ENCODE measurements at regions not wholly inside any gene's neighbourhood (a gene's known extent, or its start where the extent isn't known, plus 50 kb on each side); places are given as distances from the start of the nearest gene placed in this dataset.

GRCh38 chr1:60994828-60995492 lies 87.4 kb upstream of the NFIA start:
- Histone ChIP-seq H3K4me3 (ENCODE audit: insufficient read depth, low read depth, low read length) (no peak overlapping the region), H3K27me3 (ENCODE audit: control insufficient read depth, insufficient read depth, low read length) (no peaks in the 10 kb centered on the region), H3K36me3 (replicated peaks; ENCODE audit: control insufficient read depth, insufficient read depth, low read length) (no peaks in the 10 kb centered on the region)
- no peak for DNase-seq

- Histone ChIP-seq H3K27me3 (ENCODE audit: control insufficient read depth, insufficient read depth, low read length) (no peaks in the 10 kb centered on the region), H3K36me3 (replicated peaks; ENCODE audit: control insufficient read depth, insufficient read depth, low read length) (no peaks in the 10 kb centered on the region), H3K4me3 (ENCODE audit: insufficient read depth, low read depth, low read length) (no peak overlapping the region)
- DNase-seq: no peak
Measured at GRCh38 chr1:60994369-60994768, 88.0 kb upstream of the NFIA start.

GRCh38 chr1:60992165-60992564 lies 90.2 kb upstream of the NFIA start:
- no peak for DNase-seq
- Histone ChIP-seq H3K36me3 (replicated peaks; ENCODE audit: control insufficient read depth, insufficient read depth, low read length) (no peaks in the 10 kb centered on the region), H3K4me3 (ENCODE audit: insufficient read depth, low read depth, low read length) (no peak overlapping the region), H3K27me3 (ENCODE audit: control insufficient read depth, insufficient read depth, low read length) (no peaks in the 10 kb centered on the region)

- DNase-seq: no peak
- H3K36me3 ChIP-seq (replicated peaks; ENCODE audit: control insufficient read depth, insufficient read depth, low read length): no peaks in the 10 kb centered on the region
- H3K4me3 ChIP-seq (ENCODE audit: insufficient read depth, low read depth, low read length): no peak overlapping the region
- H3K27me3 ChIP-seq (ENCODE audit: control insufficient read depth, insufficient read depth, low read length): no peaks in the 10 kb centered on the region
Measured at GRCh38 chr1:60990714-60991090, 91.7 kb upstream of the NFIA start.

- DNase-seq: no peak
- Histone ChIP-seq H3K4me3 (ENCODE audit: insufficient read depth, low read depth, low read length) (no peak overlapping the region), H3K27me3 (ENCODE audit: control insufficient read depth, insufficient read depth, low read length) (no peaks in the 10 kb centered on the region), H3K36me3 (replicated peaks; ENCODE audit: control insufficient read depth, insufficient read depth, low read length) (no peaks in the 10 kb centered on the region)
Measured at GRCh38 chr1:60989749-60990713, 92.3 kb upstream of the NFIA start.

- Histone ChIP-seq H3K36me3 (replicated peaks; ENCODE audit: control insufficient read depth, insufficient read depth, low read length) (no peaks in the 10 kb centered on the region), H3K27me3 (ENCODE audit: control insufficient read depth, insufficient read depth, low read length) (no peaks in the 10 kb centered on the region), H3K4me3 (ENCODE audit: insufficient read depth, low read depth, low read length) (no peak overlapping the region)
- no peak for DNase-seq
Measured at GRCh38 chr1:60988891-60989290, 93.5 kb upstream of the NFIA start.

- Histone ChIP-seq H3K4me3 (ENCODE audit: insufficient read depth, low read depth, low read length) (no peak overlapping the region), H3K27me3 (ENCODE audit: control insufficient read depth, insufficient read depth, low read length) (no peaks in the 10 kb centered on the region), H3K36me3 (replicated peaks; ENCODE audit: control insufficient read depth, insufficient read depth, low read length) (no peaks in the 10 kb centered on the region)
- no peak for DNase-seq
Measured at GRCh38 chr1:60987904-60988303, 94.5 kb upstream of the NFIA start.

GRCh38 chr1:60984062-60984799 lies 98.1 kb upstream of the NFIA start:
- Histone ChIP-seq H3K36me3 (replicated peaks; ENCODE audit: control insufficient read depth, insufficient read depth, low read length) (no peaks in the 10 kb centered on the region), H3K27me3 (ENCODE audit: control insufficient read depth, insufficient read depth, low read length) (no peaks in the 10 kb centered on the region), H3K4me3 (ENCODE audit: insufficient read depth, low read depth, low read length) (no peak overlapping the region)
- DNase-seq: no peak

GRCh38 chr1:60983701-60984061 lies 98.7 kb upstream of the NFIA start:
- H3K27me3 ChIP-seq (ENCODE audit: control insufficient read depth, insufficient read depth, low read length): no peaks in the 10 kb centered on the region
- no peak overlapping the region for H3K4me3 ChIP-seq (ENCODE audit: insufficient read depth, low read depth, low read length)
- no peak for DNase-seq
- H3K36me3 ChIP-seq (replicated peaks; ENCODE audit: control insufficient read depth, insufficient read depth, low read length): no peaks in the 10 kb centered on the region

- H3K4me3 ChIP-seq (ENCODE audit: insufficient read depth, low read depth, low read length): no peak overlapping the region
- no peaks in the 10 kb centered on the region for H3K27me3 ChIP-seq (ENCODE audit: control insufficient read depth, insufficient read depth, low read length)
- no peak for DNase-seq
- H3K36me3 ChIP-seq (replicated peaks; ENCODE audit: control insufficient read depth, insufficient read depth, low read length): no peaks in the 10 kb centered on the region
Measured at GRCh38 chr1:60982539-60982938, 99.8 kb upstream of the NFIA start.

GRCh38 chr1:60981357-60981756 lies 101.0 kb upstream of the NFIA start:
- no peak overlapping the region for H3K4me3 ChIP-seq (ENCODE audit: insufficient read depth, low read depth, low read length)
- no peak for DNase-seq
- H3K27me3 ChIP-seq (ENCODE audit: control insufficient read depth, insufficient read depth, low read length): no peaks in the 10 kb centered on the region
- H3K36me3 ChIP-seq (replicated peaks; ENCODE audit: control insufficient read depth, insufficient read depth, low read length): no peaks in the 10 kb centered on the region

- no peak overlapping the region for H3K4me3 ChIP-seq (ENCODE audit: insufficient read depth, low read depth, low read length)
- no peaks in the 10 kb centered on the region for H3K27me3 ChIP-seq (ENCODE audit: control insufficient read depth, insufficient read depth, low read length)
- H3K36me3 ChIP-seq (replicated peaks; ENCODE audit: control insufficient read depth, insufficient read depth, low read length): no peaks in the 10 kb centered on the region
- DNase-seq: peak; percentile 62
Measured at GRCh38 chr1:60978421-60979357, 103.7 kb upstream of the NFIA start.

- Histone ChIP-seq H3K4me3 (ENCODE audit: insufficient read depth, low read depth, low read length) (no peak overlapping the region), H3K27me3 (ENCODE audit: control insufficient read depth, insufficient read depth, low read length) (no peaks in the 10 kb centered on the region), H3K36me3 (replicated peaks; ENCODE audit: control insufficient read depth, insufficient read depth, low read length) (no peaks in the 10 kb centered on the region)
- no peak for DNase-seq
Measured at GRCh38 chr1:60977661-60978060, 104.7 kb upstream of the NFIA start.

Measured in H7 (cell line).